NT2/D1 (cell line): ENCODE measurements at regions not wholly inside any gene's neighbourhood (a gene's known extent, or its start where the extent isn't known, plus 50 kb on each side); places are given as distances from the start of the nearest gene placed in this dataset.

ENCODE experiments used
- SUZ12 ChIP-seq: IDR thresholded peaks from 2 replicates; pipeline ENCODE4 v1.6.1; 2011; ENCODE audit not compliant: insufficient read length, insufficient read depth; ENCODE audit errors: extremely low read depth
- YY1 ChIP-seq: IDR thresholded peaks from 2 replicates; pipeline ENCODE4 v1.6.1; 2011; ENCODE audit not compliant: insufficient read length, insufficient read depth
- ZNF274 ChIP-seq: IDR thresholded peaks from 2 replicates; pipeline ENCODE4 v1.6.1; 2011; ENCODE audit warnings: mild to moderate bottlenecking, low read depth, low read length

DNA sequence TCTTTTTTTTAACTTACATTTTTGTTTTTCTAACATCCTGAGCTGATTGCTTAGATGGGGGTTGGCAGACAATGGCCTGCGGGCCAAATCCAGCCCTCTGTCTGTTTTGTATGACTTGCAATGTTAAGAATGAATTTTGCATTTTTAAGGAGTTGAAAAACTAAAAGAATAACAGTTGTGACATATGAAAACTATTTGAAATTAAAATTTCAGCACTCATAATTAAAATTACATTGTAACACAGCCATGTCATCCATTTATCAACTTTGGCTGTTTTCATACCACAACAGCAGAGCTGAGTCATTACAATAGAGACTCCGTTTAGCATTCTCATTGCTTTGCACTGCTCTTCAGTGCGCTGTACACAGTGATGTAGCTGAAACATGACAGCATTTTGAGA is 94.1 kb upstream of the MC4R start:
- TF ChIP-seq ZNF274 = no peak
- TF ChIP-seq SUZ12 = no peak
- no peak for TF ChIP-seq YY1
